PC-9 (cell line): ENCODE measurements at regions not wholly inside any gene's neighbourhood (a gene's known extent, or its start where the extent isn't known, plus 50 kb on each side); places are given as distances from the start of the nearest gene placed in this dataset.

Source experiments
- EZH2 ChIP-seq: fragments of 200-600 bp; sonication (generic); IDR thresholded peaks from 2 replicates; pipeline ENCODE4 v1.8.0; 2017; ENCODE audit warnings: antibody characterized with exemption, low read depth
- TF ChIP-seq, protein P1 (sequence below): fragments of 200-600 bp; sonication (generic); conservative IDR thresholded peaks from 2 replicates; pipeline ENCODE4 v1.6.1; 2017; ENCODE audit warnings: mixed run types, antibody characterized with exemption, mild to moderate bottlenecking, moderate library complexity

DNA sequence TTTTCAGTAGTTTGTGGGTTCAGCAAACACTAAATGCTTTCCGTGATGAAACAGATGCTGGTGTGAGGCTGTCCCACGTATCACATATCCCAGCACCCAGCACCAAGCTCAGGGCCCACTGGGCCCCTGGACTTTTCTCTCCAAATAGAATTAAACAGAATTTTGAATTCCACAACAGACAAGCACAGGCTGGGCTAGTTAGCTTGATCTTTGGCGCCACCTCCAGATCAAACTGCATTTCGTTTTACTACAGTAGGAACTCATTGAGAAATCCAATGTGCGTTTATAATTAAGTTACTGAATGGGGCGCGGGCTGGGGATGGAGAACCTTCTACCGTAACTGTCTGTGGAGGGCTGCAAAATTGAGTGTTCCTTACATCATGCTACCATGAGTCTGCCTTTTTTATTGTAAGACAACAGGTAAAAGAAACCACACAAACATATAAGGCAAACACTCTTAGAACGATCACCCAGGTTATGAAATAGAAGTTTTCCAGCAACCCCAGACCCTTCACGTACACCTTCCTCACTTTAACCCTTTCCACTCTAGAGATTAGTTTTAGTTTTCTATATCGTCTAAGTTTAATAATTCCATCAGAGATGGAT is 107.8 kb downstream of the ZFP64 start:
- no peak for TF ChIP-seq EZH2
- TF ChIP-seq, protein P1, sequence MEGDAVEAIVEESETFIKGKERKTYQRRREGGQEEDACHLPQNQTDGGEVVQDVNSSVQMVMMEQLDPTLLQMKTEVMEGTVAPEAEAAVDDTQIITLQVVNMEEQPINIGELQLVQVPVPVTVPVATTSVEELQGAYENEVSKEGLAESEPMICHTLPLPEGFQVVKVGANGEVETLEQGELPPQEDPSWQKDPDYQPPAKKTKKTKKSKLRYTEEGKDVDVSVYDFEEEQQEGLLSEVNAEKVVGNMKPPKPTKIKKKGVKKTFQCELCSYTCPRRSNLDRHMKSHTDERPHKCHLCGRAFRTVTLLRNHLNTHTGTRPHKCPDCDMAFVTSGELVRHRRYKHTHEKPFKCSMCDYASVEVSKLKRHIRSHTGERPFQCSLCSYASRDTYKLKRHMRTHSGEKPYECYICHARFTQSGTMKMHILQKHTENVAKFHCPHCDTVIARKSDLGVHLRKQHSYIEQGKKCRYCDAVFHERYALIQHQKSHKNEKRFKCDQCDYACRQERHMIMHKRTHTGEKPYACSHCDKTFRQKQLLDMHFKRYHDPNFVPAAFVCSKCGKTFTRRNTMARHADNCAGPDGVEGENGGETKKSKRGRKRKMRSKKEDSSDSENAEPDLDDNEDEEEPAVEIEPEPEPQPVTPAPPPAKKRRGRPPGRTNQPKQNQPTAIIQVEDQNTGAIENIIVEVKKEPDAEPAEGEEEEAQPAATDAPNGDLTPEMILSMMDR, result peak; percentile 82
